NAMALWA (cell line): ENCODE measurements at regions not wholly inside any gene's neighbourhood (a gene's known extent, or its start where the extent isn't known, plus 50 kb on each side); places are given as distances from the start of the nearest gene placed in this dataset.

Source experiments
- DNase-seq: peaks from one replicate; pipeline ENCODE4 v3.0.0-alpha.2; 2015; ENCODE audit warnings: low spot score

- DNase-seq = no peak
Measured at GRCh38 chr14:104319491-104320241, 181.3 kb downstream of the KIF26A start.

- no peak for DNase-seq
Measured at GRCh38 chr14:104320611-104321086, 182.3 kb downstream of the KIF26A start.

DNA sequence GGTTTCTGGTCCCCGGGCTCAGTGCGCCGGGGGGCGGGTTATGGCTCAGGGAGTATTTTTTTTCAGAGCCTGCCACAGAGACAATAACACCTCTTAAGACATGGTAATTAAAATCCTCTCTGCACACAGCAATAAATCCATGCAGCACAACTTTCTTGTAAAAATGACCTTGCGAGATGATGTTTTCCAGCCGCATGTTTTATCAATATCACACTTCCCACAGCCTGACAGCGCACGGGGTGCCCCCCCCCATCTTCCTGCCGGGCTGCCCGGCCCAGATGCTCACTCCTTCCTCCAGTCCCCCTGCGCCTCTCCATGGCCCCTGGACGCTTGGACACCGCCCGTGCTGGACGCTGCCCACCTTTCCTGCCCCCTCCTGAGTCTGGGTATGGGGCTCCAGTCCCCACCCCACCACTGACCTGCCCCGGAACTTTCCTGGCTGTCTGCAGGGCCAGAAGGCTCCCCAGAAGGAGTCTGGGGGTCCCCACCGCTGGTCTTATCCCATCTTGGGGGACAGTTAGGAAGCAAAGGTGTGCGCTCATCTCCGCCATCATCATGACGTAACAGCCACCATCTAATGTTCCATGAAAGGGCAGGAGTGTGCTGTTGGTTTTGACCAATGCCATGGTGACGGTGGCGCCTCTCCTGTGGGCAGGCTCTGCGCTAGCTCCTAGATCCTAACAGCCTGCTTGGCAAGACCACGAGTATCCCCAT is 182.9 kb downstream of the KIF26A start:
- no peak for DNase-seq

- no peak for DNase-seq
Measured at GRCh38 chr14:104321802-104322130, 183.4 kb downstream of the KIF26A start.

- DNase-seq = no peak
Measured at GRCh38 chr14:104322531-104323366, 184.4 kb downstream of the KIF26A start.

DNA sequence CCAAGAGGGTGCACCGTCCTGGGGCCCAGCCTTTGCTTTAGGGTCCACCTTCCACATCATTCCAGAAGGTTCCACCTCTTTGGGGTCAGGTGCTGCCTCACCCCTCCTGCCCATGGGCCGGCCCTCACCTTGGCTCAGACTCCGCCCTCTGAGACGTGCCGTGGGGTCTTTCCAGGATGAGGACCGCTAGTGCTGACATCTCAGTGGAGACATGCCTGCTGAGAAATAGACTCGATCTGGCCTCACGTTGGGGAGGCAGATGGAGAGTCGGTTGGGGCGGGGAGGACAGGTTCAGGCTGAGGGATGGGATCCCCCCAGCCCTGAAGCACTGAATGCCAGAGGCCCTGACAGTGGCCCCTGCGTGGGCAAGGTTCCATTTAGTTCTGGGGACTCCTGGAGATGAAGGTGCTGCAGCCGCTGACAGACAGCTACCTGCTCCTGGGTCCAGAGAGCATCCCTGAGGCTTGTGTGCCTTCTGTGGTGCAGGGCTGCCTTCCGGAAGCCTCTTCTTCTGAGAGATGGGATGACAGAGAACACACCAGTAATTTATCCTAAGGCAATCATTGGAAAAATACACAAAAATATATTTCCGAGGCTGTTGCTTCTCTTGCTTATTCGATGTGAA is 185.3 kb downstream of the KIF26A start:
- DNase-seq = no peak

- DNase-seq = no peak
Measured at GRCh38 chr14:104326848-104327247, 188.5 kb downstream of the KIF26A start.

GRCh38 chr14:104328607-104329006 is 190.2 kb downstream of the KIF26A start:
- no peak for DNase-seq

DNA sequence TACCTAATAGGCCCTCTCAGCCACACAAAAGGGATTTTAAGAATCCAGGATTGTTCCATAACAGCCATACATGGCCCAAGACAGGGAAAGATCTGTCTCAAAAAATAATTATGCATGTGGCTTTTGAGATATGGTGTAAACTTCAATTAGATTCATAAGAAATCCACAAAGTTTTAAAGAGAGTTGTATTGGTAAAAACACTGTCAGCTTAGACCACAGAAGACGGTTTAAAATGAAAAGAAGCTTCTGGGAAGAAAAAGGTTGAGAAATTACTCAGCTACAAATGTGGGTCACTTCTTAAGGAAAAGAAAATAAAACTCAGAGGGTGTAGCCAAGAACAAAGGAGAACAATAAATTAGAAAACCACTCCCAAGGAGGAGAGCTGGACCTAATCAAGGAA is 191.4 kb downstream of the KIF26A start:
- DNase-seq = no peak

- DNase-seq = no peak
Measured at GRCh38 chr14:104331871-104332605, 193.7 kb downstream of the KIF26A start.

GRCh38 chr14:104332634-104333270 is 194.4 kb downstream of the KIF26A start:
- DNase-seq = no peak

DNA sequence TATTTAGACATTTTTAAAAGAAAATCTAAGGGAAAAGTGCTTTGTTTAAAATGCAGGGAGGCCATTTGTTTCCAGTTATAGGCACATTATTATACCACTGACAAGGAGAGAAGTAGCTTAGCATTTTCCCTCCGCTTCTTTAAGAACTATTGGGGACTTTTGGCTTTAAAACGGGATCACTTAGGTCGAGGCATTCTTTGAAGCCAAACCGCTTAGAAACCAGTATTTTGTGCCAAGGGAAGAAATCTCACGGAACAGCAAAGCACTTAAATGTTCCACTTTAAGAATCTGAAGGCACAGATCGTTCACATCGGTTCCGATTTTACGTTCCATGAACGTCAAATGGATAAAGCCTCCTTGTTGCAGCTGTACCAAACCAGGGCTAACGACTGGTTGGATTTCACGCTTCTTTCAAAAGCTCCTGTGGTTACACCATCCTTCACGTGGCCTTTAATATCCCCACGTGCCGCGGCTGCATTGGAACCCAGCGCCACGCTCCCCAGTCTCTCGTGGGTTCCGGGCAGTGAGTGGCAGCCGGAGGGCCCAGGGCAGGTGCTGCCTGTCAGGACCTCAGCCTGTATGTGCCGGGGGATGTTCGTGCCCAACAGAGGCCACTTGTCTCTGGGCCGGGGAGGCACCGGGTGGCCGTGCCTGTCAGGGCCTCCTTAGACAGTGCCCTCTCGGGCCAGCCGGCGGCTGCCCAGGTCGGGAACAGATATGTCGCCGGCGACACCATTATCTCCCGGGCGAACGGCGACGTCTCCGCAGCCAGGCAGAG is 195.4 kb downstream of the KIF26A start:
- no peak for DNase-seq

- DNase-seq = no peak
Measured at GRCh38 chr14:104334424-104335161, 196.2 kb downstream of the KIF26A start.

GRCh38 chr14:104335176-104335575 is 196.8 kb downstream of the KIF26A start:
- no peak for DNase-seq

DNA sequence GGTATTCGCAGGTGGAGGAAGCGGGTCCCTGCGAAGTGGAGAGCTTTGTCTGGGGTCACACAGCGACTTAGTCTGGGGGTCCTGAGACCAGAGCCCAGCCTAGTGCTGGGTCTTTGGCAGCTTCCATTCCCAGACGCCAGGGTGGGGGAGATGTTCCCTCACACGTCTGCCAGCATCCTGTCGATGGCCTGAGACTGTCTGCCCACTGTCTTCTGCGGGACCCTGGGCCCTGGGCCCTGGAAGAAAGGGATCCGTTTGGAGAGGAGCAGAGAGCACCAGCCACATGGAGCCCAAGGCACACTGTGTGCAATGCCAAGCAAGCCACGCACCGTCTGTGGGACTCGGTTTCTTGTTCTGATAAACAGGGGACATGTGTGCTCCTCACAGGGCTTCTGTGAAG is 197.2 kb downstream of the KIF26A start:
- no peak for DNase-seq

DNA sequence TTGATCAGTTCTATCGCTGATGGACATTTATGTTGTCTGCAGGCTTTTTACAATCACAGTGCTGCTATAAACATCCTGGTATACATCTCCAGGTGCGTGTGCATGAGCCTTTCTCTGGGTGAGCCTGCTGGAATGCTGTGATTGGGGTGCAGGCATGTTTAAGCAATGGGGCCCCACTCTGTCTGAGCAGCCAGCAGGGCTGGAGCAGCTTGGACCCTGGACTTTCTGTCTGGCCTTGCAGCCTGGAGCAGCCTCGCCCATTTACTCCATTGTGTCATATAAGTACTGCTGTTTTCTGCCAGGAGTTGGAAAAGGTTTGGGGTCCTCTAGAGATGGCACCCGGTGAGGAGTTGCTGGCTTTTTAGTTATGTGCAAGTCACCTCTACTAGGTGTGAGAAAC is 199.0 kb downstream of the KIF26A start:
- DNase-seq = no peak

GRCh38 chr14:104339361-104339760 is 201.0 kb downstream of the KIF26A start:
- DNase-seq = no peak

DNA sequence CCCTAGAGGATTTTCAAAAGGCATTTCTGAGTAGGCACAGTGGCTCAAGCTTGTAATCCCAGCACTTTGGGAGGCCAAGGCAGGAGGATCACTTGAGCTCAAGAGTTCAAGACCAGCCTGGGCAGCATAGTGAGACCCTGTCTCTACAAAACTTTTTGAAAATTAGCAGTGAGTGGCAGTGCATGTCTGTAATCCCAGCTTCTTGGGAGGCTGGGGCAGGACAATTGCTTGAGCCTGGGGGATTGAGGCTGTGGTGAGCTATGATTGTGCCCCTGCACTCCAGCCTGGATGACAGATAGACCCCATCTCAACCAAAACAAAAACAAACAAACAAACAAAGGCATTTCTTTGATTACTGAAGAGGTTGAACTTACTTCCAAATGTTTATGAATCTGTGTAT is 201.4 kb downstream of the KIF26A start:
- DNase-seq = no peak
